Ecto neural progenitor cell (in vitro differentiated cells): ENCODE measurements at regions not wholly inside any gene's neighbourhood (a gene's known extent, or its start where the extent isn't known, plus 50 kb on each side); places are given as distances from the start of the nearest gene placed in this dataset.
"Not testable (repeated sequence)": the region's sequence is repeated elsewhere in the genome, so short reads cannot be mapped to it uniquely, and the experiment has no call there.

Experiments
- DNase-seq: peaks from one replicate; pipeline ENCODE4 v3.0.0-alpha.2; 2018; ENCODE audit warnings: low spot score

- DNase-seq, result no peak
Observed at GRCh38 chr5:58015175-58015574, 444.7 kb downstream of the PLK2 start.

- DNase-seq, result no peak
Observed at GRCh38 chr5:58013542-58014258, 446.2 kb downstream of the PLK2 start.

- no peak for DNase-seq
Observed at GRCh38 chr5:58012801-58013315, 447.0 kb downstream of the PLK2 start.

- DNase-seq, result no peak
Observed at GRCh38 chr5:58012102-58012501, 447.8 kb downstream of the PLK2 start.

- no peak for DNase-seq
Observed at GRCh38 chr5:58011301-58011700, 448.6 kb downstream of the PLK2 start.

GRCh38 chr5:58009754-58010153, 450.1 kb downstream of the PLK2 start:
- no peak for DNase-seq

GRCh38 chr5:58002323-58002722, 457.6 kb downstream of the PLK2 start:
- DNase-seq, result no peak

- no peak for DNase-seq
Observed at GRCh38 chr5:57993866-57994265, 466.0 kb downstream of the PLK2 start.

- no peak for DNase-seq
Observed at GRCh38 chr5:57989378-57989777, 470.5 kb downstream of the PLK2 start.

- DNase-seq, result no peak
Observed at GRCh38 chr5:57988813-57989212, 471.1 kb downstream of the PLK2 start.

GRCh38 chr5:57987552-57987951, 472.3 kb downstream of the PLK2 start:
- DNase-seq, result no peak

GRCh38 chr5:57986761-57987341, 473.0 kb downstream of the PLK2 start:
- DNase-seq, result peak; percentile 46

GRCh38 chr5:57983426-57983825, 476.5 kb downstream of the PLK2 start:
- no peak for DNase-seq

- no peak for DNase-seq
Observed at GRCh38 chr5:57979671-57980070, 480.2 kb downstream of the PLK2 start.

GRCh38 chr5:57976506-57976905, 483.4 kb downstream of the PLK2 start:
- DNase-seq, result no peak

- not testable (repeated sequence) for DNase-seq
Observed at GRCh38 chr5:57972099-57972498, 487.8 kb downstream of the PLK2 start.

- DNase-seq, result no peak
Observed at GRCh38 chr5:57960569-57960968, 478.0 kb upstream of the ACTBL2 start.

- no peak for DNase-seq
Observed at GRCh38 chr5:57956636-57957035, 474.0 kb upstream of the ACTBL2 start.

GRCh38 chr5:57955511-57955910, 472.9 kb upstream of the ACTBL2 start:
- DNase-seq, result no peak

GRCh38 chr5:57953792-57954191, 471.2 kb upstream of the ACTBL2 start:
- no peak for DNase-seq

GRCh38 chr5:57950616-57951228, 468.1 kb upstream of the ACTBL2 start:
- DNase-seq, result no peak

- DNase-seq, result no peak
Observed at GRCh38 chr5:57948091-57948490, 465.5 kb upstream of the ACTBL2 start.

GRCh38 chr5:57947181-57947580, 464.6 kb upstream of the ACTBL2 start:
- no peak for DNase-seq
